ENCODE measurements at regions not wholly inside any gene's neighbourhood (a gene's known extent, or its start where the extent isn't known, plus 50 kb on each side); places are given as distances from the start of the nearest gene placed in this dataset.

DNA sequence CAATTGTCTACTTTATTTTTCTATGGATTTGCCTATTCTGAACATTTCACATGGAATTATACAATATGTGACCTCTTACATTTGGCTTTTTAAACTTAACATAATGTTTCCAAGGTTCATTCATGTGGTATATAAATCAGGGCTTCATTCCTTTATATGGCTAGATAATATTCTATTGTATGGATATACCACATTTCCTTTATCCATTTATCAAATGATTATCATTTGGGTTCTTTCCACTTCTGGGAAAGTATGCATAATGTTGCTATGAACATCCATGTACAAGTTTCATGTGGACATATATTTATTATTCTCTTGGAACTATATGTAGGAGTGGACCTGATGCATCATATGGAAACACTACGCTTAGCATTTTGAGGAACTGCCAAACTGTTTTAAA is 99.7 kb upstream of the NCKAP5 start:
- no peak for DNase-seq

DNA sequence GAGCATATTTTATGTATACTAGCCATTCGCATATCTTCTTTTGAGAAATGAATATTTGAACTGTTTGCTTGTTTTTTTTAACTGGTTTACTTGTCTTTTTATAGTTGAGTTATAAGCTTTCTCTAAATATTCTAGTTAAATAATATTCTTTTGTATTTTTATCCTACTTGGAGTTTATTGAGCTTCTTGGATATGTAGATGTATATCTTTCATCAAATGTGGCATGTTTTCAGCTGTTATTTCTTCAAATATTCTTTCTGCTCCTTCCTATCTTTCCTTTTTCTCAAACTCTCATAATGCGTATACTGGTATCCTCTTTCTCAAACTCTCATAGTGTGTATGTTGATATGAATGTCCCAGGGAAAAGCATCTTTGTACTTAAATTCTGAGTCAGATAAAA is 100.3 kb upstream of the NCKAP5 start:
- DNase-seq, result no peak

DNA sequence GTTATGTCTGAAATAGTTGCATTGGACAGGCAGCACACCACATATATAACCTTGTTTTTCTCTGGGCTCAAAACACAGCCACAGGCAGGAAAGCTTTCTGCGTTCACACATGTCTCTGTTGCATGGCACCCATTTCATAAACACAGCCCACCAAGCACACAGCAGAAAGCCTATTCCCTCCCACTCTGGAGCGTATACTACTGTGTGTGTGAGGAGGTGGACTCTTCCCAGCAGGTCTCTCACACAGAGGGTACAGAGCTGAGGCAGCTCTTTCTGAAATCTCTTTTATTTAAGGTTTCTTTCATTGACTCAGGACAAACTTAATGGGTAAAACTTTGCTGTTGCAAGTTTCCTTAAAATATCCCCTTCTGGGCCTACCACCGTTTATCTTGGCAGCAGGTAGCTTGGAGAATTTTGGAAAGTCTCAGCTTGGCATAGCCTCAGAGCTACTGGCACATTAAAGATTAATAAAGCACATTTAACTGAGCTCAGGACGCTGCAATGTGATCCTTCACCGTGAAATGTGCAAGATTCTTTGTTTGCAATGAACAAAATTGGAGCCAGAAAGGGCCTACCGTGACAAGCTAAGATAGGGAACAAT is 105.1 kb upstream of the NCKAP5 start:
- no peak for DNase-seq

DNA sequence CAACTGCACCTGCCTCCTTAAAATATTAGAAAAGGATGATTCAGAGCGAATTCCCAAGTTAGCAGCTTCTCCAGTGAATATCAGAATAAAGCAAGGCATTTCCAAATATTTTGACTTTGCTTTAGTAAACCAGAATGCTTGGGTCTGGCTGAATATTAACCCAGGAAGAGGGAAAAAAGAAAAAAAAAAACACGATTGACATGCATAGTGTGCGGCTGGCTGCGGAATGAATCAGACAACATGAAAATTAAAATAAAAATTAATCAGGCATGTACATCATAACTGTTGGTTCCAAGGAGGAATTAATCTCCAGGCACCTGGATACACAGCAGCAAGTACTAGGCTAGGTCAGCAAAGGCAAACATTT is 105.8 kb upstream of the NCKAP5 start:
- DNase-seq, result no peak

DNA sequence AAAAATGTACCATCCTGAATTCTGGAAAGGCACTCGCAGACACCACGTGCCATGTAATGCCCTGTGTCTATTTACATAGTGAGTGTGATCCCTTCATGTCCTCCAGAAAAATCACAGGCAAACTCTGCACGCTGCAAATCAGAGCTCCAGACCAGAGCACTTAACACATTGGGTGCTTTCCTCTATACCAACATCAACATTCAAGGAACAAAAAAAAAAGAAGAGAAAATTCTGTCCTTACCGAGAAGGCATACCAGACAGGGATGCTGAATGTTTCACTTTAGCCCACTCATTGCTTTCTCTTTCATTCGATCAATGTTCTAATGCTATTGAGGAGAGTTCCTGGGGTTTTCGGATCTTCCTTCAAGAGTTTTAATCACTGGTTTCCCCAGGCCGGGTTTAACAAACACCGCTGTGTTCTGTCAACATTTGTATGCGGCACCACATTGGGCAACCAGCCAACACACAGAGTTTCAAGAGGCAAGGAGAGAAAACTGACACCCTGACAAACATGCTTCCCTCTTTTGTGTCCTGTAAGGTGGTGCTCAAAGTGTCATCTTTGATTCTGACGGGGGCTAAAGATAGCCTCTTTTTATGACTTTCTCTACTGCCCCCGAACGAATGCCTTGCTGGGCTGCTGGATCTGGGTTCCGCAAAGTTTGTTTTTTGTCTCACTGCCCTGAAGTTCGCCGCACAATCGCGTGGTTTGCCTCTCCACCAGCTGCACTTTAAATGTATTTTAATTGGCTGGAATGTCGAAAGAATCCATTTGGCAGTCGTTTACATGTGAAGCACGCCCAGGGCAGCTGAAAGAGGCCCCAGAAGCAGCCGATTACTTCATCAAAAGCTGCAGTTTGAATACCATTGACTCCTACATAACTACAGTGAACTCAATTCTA is 106.4 kb upstream of the NCKAP5 start:
- DNase-seq, result peak; percentile 67 to 87 (median 84)

DNA sequence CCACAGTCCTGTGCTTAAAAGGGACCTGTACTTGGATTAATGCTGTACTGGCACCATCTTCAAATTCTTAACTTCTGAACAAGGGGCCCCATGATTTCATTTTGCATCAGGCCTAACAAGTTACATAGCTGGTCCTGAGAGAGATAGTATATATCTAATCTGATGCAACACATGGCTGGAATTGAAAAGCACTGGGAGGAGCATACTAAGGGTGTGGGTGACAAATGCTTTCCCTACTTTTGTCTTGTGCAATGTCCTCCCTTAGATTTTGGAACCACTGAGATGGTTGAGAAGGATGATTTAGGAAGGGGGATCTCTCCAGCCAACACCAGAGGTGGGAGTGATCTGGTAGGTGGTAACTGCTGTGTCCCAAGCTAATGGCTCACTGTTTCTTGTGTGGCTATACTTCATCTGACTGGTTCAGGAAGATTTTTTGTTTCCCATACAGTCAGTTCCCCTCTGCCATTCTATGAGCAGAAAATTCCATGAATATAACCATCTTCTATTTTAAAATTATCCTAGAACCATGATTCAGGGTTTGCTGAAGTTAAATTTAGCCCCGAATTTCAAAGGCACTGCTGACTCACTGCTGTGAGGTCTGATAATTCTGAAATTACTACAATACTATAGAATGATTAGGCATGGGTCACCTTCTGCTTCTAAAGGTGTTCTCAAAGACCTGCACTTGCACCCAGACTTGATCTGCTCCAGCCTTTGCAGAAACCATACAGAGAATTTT is 108.3 kb upstream of the NCKAP5 start:
- no peak for DNase-seq

DNA sequence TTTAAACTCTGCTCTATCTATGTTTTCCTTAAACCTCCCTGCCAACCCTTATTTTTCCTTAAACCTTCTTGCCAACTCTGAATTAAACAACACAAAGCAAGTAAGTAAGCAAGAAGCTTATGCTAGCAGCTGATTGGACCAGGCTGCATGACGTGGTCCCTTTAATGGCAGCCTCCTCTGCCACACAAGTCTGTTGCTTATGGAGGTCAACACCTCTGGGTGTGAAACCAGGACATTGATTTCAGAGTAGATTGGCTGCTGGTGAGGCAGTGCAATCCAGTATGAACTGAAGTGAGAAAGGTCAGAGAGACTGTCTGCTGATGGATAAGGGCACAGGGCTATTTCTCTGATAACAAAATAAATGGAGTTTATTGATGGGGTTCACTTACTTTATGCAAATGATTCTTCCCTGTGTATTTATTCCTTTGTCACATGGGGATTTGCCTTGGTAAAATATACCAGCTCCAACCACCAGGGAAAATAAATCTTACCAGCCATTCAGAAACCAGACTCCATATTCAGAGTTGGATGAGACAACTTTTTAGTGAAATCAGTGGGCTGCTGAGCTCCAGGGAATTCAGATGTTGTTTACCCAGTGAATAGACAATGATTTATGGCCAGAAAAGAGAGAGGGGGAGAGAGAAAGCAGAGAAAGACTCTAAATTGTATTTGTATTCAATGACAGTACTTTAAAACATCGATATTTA is 112.2 kb upstream of the NCKAP5 start:
- DNase-seq, result peak in 2 of 3 experiments; percentile 9 to 38

DNA sequence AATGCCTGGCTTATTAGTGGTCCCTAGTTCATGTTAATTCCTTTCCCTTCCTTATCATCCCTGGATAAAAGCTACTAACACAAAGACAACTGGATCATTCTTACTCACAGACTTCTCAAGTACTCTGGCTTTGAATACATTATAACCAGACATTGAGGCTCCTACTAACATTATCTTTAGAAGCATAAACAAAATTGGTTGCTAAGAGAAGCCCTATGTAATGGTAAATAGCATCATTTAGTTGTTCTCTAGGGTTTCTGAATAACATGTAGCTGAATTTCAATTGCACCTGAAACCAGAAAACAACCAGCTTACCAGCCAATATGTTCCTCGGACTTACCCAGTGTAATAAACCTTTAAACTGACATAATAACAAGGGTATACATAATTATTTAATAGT is 114.1 kb upstream of the NCKAP5 start:
- no peak for DNase-seq

DNA sequence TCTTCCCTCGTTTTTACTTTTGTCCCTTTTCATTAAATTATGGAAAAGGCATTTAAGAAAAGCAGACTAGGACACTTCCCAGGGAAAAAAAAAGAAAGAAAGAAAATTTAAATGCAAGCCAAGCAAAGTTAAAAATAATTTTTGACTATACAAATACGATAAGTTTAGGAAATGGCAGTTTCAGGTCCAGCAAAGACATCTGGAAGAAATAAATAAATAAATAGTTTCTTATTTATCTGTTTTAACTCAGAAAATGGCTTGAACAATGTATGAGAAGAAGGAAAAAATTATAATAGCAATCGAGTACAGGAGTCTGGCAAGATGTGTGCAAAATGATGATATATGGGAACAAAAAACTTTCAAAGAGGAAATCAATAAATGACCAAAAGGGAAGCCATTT is 114.6 kb upstream of the NCKAP5 start:
- no peak for DNase-seq

DNA sequence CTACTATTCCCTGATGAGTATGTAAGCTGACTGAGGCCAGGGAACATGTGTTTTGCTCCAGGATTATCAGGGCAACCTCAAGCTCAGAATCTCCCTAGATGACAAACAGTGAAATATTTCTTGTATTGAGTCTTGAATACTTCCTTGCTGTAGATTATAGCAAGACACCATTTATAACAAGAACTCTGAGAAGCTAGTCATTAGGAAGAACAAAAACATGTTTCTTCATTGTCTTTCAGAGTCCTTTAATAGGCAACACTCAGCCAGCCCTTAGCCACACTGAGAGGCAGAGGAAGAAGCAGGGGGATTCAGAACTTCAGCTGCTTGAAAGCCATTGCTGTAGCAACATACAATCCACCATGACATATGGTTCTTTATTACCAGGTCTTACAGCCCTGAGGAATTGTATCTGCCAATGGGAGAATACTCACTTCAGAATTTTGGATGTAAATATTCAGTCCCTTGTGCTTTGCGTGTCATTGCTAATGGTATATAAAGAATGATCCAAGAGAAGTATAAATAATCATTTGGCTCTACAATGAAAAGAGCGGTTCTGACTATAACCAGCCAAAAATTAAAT is 117.5 kb upstream of the NCKAP5 start:
- DNase-seq, result no peak

DNA sequence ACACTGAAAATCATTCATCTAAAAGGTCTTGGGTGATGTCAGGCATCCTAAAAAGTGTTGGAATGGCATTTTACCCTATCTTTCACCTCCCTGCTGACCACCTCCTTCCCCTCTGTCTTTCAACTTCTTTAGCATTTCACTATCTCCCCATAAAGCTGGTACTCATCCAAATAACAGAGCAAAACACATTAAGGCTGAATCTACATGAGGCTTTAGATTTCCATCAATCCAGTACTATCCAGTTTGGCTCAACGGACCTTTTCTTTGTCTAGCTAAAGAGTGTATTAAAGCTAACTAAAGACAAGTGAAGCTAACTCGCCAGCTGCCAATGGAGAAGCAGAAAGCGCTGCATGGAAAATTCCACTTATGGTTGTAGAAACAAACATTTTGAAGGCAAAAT is 122.5 kb upstream of the NCKAP5 start:
- no peak for DNase-seq

DNA sequence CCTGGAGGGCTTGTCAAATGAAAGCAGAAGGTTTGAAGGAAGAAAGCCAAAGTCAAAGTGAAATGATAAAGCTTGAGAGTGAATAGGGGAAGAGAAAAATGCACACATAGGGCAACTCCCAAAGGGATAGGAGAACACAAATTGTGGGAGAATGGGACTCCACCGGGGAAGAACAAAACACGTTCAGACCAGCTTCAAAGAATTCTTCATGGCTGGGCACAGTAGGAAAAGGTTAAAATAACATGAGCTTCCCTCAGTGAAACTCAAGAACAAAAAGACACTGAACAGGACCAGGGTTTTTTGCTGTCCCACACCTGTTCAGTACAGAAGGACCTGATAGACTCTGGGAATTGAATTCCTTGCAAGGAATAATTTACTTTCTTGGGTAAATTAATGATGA is 123.1 kb upstream of the NCKAP5 start:
- DNase-seq, result no peak

DNA sequence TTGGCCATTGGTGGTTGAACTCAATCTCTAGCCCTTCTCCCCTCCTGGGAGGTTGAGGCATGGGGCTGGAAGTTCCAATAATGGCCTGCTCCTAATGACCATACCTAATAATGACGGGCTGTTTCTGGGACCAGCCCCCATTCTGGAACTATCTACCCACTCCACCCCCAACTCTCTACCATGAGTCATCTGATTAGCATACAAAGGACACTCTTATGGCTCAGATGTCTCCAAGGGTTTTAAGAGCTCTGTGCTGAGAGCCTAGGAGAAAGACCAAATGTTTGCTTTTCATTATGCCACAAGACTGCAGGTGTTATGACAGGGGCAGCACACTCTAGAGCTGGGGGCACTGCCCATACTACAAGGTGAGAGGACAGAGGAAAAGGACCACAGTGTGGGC is 137.0 kb upstream of the NCKAP5 start:
- DNase-seq, result peak in 1 of 3 experiments; percentile 9

DNA sequence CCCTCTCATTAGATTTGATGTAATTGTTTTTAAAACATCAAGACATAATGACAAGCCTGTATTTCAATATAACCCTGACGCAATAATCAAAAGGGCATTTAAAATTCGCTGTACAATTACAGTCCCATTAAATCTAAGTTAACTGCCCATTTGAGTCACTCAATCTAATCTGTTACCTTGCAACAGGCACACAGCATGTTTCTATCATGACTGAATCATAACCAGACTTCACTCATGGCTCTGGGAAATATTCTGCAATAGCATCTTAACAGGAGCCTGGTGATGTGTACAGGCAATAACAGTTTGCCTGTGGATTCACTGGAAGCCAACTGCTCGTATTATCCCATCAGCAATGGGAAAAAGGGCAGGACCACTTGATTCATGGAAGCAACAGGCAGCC is 142.3 kb upstream of the NCKAP5 start:
- peak in 2 of 3 experiments; percentile 11 to 68 for DNase-seq

DNA sequence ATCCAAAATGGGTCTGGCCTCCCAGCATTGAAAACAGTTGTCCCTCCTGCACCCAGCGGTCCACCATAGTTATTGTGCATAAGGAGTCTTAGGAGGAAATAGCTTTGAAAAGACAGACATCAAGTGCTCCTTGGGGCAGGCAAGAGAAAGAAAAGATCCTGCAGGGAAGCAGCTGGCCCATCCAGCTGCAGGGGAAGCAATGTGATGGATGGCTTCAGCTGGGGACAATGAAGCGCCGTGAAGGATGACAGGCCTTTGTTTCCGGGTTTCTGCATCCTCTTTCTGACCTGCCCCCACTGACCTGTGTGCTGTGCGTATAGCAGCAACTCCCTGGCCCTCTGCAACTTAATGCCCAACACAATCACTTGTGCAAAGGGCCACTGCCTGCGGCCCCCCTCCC is 142.9 kb upstream of the NCKAP5 start:
- peak in 1 of 3 experiments; percentile 23 for DNase-seq

DNA sequence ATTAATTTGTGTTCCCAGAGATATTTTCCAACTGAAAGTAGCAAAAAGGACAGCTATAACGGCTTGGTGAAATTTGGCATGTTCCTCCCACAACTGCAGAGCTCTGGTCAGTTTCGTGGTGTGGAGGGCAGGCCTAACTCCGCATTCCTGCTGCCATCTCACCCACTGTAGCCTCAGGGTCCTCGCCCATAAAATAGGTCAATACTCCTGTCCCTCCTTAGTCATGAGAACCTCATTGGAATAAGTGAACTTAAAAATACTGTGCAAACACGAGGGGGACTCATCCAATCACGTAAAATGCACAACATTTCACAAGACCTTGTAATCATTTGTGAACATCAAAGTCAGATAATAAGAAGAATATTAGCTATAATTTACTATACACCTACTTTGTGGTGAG is 143.5 kb upstream of the NCKAP5 start:
- no peak for DNase-seq

DNA sequence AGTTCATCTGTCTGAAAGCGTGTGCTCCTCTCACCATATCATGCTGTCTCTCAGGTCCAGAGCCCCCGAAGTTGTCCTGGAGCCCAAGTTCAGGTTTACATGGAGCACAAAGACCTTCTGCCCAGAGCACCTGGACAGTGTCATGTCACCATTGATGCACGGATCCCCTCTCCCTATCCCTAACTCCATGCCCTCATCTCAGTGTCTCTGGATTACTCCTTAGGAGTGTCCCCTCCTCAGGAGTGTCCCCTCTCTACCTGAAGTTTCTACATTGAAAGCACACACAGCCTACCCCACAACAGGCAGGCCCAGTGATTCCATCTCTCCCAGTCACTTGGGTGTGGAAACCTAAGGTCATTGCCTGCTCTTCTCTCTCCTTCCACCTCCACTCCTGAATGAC is 144.1 kb upstream of the NCKAP5 start:
- no peak for DNase-seq

DNA sequence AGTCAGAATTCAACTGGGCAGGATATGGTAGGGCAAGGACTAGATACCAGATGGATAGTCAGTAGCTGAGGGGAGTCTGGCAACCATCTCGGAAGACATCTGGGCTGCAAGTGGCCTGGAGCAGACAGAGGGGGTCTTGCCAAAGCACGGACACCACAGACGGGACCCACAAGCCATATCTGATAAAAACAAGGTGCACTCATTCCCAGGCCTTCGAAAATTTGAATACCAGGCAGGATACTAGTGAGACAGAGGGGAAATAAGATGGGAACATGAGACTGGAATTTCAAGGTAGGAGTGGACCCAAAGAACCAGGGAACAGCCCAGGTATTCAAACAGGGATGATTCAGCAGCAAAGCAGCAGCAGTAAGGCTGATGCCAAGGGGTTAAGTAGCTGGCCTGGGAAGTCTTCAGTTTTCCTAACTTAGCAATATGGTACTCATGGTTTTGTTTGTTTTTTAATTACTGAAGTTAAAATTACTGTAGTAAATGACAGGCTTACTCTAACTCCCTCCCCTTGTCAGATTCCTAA is 144.9 kb upstream of the NCKAP5 start:
- no peak for DNase-seq

DNA sequence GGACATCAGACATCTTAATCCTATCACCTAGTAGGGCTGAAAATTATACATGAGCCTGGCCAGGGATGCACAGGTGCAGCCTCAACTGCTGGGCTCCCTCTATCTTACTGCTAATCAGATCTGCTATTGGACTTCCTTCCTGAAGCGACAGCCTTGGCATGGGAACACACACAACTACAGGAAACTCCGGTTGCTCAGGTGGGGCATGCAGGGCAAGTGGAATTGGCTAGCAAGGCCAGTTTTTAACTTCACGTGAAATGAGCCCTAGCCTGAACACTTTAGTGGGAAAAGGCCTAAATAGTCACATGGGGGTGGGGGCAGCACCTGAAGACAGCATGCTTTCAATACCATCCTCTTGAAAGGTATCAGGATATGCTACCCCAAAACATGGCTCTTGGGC is 147.9 kb upstream of the NCKAP5 start:
- no peak for DNase-seq

DNA sequence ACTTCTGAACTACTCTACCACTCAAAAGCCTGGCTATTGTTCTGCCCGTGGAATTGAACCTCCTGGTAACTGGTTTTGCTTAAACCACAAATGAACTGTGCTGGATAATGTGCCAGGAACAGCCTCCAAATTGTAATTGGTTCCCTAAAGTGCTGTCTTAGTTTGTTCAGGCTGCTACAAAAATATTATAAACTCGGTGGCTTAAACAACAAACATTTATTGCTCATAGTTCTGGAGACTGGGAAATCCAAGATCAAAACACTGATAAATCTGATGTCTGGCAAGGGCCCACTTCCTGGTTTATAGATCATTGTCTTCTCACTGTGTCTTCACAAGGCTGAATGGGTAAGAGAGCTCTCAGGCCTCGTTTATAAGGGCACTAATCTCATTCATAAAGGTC is 149.2 kb upstream of the NCKAP5 start:
- DNase-seq, result no peak

DNA sequence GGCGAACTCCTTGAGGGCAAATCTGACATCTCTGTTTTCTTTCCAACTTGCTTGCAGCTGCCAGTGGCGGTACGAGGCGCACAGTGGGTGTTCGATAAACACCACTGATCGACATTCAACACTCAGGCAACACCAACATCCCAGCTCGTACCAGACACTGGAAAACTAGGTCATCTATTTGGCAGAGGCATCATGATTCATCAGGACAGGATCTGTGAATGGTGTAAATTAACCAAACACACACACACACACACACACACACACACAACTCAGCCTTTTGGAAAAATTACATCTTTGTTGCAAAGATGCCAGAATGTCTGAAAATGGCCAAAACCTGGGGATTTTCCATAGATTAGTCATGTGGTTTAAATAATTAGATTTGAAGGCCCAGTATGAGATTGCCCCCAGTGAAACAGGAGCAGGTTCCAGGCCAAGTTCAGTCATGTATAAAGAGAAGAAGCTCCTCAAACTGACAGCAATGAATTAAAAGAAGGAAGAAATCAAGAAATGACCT is 150.5 kb upstream of the NCKAP5 start:
- DNase-seq, result no peak

DNA sequence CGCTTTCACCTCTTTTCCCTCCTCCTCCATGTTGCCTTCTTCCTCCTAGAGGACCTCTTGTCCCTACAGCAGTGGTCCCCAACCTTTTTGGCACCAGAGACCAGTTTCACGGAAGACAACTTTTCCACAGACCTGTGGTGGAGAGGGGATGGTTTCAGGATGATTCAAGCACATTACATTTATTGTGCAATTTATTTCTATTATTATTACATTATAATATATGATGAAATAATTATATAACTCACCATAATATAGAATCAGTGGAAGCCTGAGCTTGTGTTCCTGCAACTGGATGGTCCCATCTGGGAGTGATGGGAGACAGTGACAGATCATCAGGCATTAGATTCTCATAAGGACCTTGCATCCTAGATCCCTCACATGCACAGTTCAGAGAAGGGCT is 152.2 kb upstream of the NCKAP5 start:
- DNase-seq, result no peak

Data from NCI-H1417 (cell line).